Gastroesophageal sphincter (tissue), 3 donors: ENCODE measurements at regions not wholly inside any gene's neighbourhood (a gene's known extent, or its start where the extent isn't known, plus 50 kb on each side); places are given as distances from the start of the nearest gene placed in this dataset.

Experiments used
- CTCF ChIP-seq, 4 experiments: fragments of 200-600 bp in 2 of 4; fragments of 450-650 bp in 2 of 4; sonication (generic) in 1 of 4; IDR thresholded peaks; one replicate each; pipeline ENCODE4 v1.5.1; 2017 to 2019; ENCODE audit warnings: antibody characterized with exemption in 4 of 4, mild to moderate bottlenecking in 2 of 4, moderate library complexity in 2 of 4
- EP300 ChIP-seq: sonication (generic); formaldehyde crosslinking; IDR thresholded peaks from one replicate; pipeline ENCODE4 v1.6.1; 2017; ENCODE audit warnings: antibody characterized with exemption, mild to moderate bottlenecking

- TF ChIP-seq CTCF (IDR thresholded peaks at IDR 0.05) (no peak), EP300 (no peak)
Observed at GRCh38 chr5:125377141-125377540, 630.7 kb upstream of the ZNF608 start.
